Breast epithelium (tissue), 3 donors: ENCODE measurements at regions not wholly inside any gene's neighbourhood (a gene's known extent, or its start where the extent isn't known, plus 50 kb on each side); places are given as distances from the start of the nearest gene placed in this dataset.

Experiments
- CTCF ChIP-seq, 3 donors: fragments of 450-650 bp; IDR thresholded peaks; one replicate each; pipeline ENCODE4 v1.5.1; 2016 to 2017; ENCODE audit warnings: antibody characterized with exemption in 3 of 3, mild to moderate bottlenecking in 3 of 3, moderate library complexity in 3 of 3
- POLR2AphosphoS5 ChIP-seq, 3 donors: sonication (generic); formaldehyde crosslinking; IDR thresholded peaks; one replicate each; pipeline ENCODE4 v1.6.1; 2017; ENCODE audit warnings: antibody characterized with exemption in 3 of 3

GRCh38 chr2:19207452-19207851 is 151.0 kb downstream of the OSR1 start:
- TF ChIP-seq CTCF (IDR thresholded peaks at IDR 0.05) = no peak
- TF ChIP-seq POLR2AphosphoS5 (IDR thresholded peaks at IDR 0.05) = no peak
